Chondrocyte (in vitro differentiated cells): ENCODE measurements at regions not wholly inside any gene's neighbourhood (a gene's known extent, or its start where the extent isn't known, plus 50 kb on each side); places are given as distances from the start of the nearest gene placed in this dataset.

Source experiments
- DNase-seq: peaks from one replicate; pipeline ENCODE4 v3.0.0; 2021; ENCODE audit warnings: mixed read lengths, low spot score
- H3K27ac Mint-ChIP-seq: one replicate; pipeline ENCODE4 v1.8.0; 2021; ENCODE audit warnings: mild to moderate bottlenecking, moderate library complexity, mixed read lengths; ENCODE audit not compliant: unreplicated experiment
- H3K27me3 Mint-ChIP-seq: 2 replicates; pipeline ENCODE4 v1.8.0; 2021; ENCODE audit warnings: low read depth, mixed read lengths
- H3K36me3 Mint-ChIP-seq: 2 replicates; pipeline ENCODE4 v1.8.0; 2021; ENCODE audit warnings: low read depth, mixed read lengths
- H3K4me1 Mint-ChIP-seq: 2 replicates; pipeline ENCODE4 v1.8.0; 2021; ENCODE audit warnings: low read depth, mild to moderate bottlenecking, mixed read lengths
- H3K4me3 Mint-ChIP-seq: one replicate; pipeline ENCODE4 v1.8.0; 2021; ENCODE audit warnings: mild to moderate bottlenecking, moderate library complexity, mixed read lengths; ENCODE audit not compliant: unreplicated experiment
- H3K9me3 Mint-ChIP-seq: 2 replicates; pipeline ENCODE4 v1.8.0; 2021; ENCODE audit warnings: low read depth, mixed read lengths
- CTCF ChIP-seq: fragments of 200-600 bp; sonication (generic); IDR thresholded peaks from 2 replicates; pipeline ENCODE4 v1.5.0; 2021; ENCODE audit warnings: antibody characterized with exemption, mild to moderate bottlenecking, moderate library complexity

GRCh38 chr6:90384720-90385119, 88.1 kb upstream of the BACH2 start:
- Mint-ChIP-seq H3K27ac (no peak overlapping the region), H3K9me3 (no peaks in the 10 kb centered on the region), H3K27me3 (no peaks in the 10 kb centered on the region), H3K4me1 (peaks cover 11% of the 10 kb centered on the region), H3K36me3 (no peaks in the 10 kb centered on the region), H3K4me3 (no peak overlapping the region)
- DNase-seq: no peak
- no peak for TF ChIP-seq CTCF

GRCh38 chr6:90383196-90383822, 86.7 kb upstream of the BACH2 start:
- Mint-ChIP-seq H3K4me1 (peaks cover 11% of the 10 kb centered on the region), H3K27me3 (no peaks in the 10 kb centered on the region), H3K4me3 (no peak overlapping the region), H3K9me3 (peaks cover 3% of the 10 kb centered on the region), H3K36me3 (no peaks in the 10 kb centered on the region), H3K27ac (no peak overlapping the region)
- no peak for TF ChIP-seq CTCF
- no peak for DNase-seq

- peaks cover 11% of the 10 kb centered on the region for H3K4me1 Mint-ChIP-seq
- H3K27me3 Mint-ChIP-seq: no peaks in the 10 kb centered on the region
- DNase-seq: no peak
- no peak overlapping the region for H3K4me3 Mint-ChIP-seq
- H3K36me3 Mint-ChIP-seq: no peaks in the 10 kb centered on the region
- peaks cover 3% of the 10 kb centered on the region for H3K9me3 Mint-ChIP-seq
- H3K27ac Mint-ChIP-seq: no peak overlapping the region
- no peak for TF ChIP-seq CTCF
Measured at GRCh38 chr6:90382760-90383159, 86.1 kb upstream of the BACH2 start.

DNA sequence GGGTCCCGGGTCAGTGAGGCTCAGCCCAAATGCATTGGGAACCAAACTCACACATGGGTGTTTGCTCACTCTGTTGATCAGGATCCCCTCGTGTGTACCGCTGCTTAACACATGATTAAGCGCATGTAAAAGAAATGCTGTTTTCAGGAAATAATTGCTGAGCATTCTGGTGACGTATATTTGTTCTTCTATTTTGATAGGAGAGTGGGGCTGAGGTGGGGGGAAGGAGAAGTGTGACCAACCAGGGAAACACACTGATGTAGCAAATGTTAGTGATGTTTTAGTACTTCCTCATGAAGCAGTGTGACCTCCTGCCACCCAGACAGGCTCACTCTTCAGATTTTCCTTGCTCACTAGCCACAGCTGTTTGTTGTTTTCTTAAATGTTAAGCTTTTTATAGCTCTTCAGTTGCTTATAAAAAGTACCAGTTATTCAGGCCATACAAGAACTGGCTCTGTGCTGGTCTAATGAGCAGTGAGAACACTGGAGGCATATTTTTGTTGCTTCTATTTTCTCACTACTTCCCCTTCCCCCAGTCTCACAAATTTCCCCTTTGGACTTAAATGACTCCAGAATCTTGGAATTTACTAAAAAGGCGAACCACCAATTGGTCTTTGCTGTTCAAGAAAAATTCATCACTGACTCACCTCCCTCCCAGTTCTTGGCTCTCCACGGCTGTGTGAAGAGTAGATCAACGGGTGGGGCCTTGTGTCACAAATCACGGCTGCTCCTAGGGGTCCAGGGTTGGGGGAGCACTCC, 79.2 kb upstream of the BACH2 start:
- Mint-ChIP-seq H3K27me3 (no peaks in the 10 kb centered on the region), H3K4me3 (no peak overlapping the region), H3K9me3 (peaks cover 3% of the 10 kb centered on the region), H3K27ac (peak overlapping the region; percentile 76), H3K4me1 (peaks cover 17% of the 10 kb centered on the region), H3K36me3 (no peaks in the 10 kb centered on the region)
- no peak for TF ChIP-seq CTCF
- no peak for DNase-seq

DNA sequence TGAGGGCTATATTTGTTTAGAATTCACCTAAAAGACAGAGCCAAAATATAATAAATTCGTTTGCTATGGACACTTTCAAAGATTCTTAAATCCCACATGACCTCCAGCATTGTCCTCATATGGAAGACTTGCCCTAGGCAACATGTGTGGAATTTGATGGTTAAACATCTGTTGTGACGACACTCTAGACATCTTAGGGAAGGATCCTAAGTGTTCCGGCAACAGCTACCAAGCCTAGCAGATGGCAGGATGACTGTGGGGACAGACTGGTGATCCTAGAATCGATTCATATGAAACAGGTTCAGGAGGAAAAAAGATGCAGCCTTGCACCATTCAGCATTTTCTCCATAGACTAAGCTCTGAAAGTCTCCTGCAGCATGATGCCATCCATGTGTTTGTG, 77.6 kb upstream of the BACH2 start:
- Mint-ChIP-seq H3K9me3 (peaks cover 6% of the 10 kb centered on the region), H3K27ac (no peak overlapping the region), H3K36me3 (no peaks in the 10 kb centered on the region), H3K4me1 (peaks cover 24% of the 10 kb centered on the region), H3K27me3 (no peaks in the 10 kb centered on the region), H3K4me3 (no peak overlapping the region)
- no peak for DNase-seq
- TF ChIP-seq CTCF: no peak
